GM19328 (cell line): ENCODE measurements at regions not wholly inside any gene's neighbourhood (a gene's known extent, or its start where the extent isn't known, plus 50 kb on each side); places are given as distances from the start of the nearest gene placed in this dataset.
"Not testable (repeated sequence)": the region's sequence is repeated elsewhere in the genome, so short reads cannot be mapped to it uniquely, and the experiment has no call there.

ENCODE experiments used
- ATAC-seq: cut with Tn5 transposase; IDR thresholded peaks from one replicate; pipeline ENCODE4 v1.9.1; 2021; ENCODE audit warnings: mild to moderate bottlenecking, moderate library complexity; ENCODE audit not compliant: unreplicated experiment

- ATAC-seq, result no peak
Measured at GRCh38 chr6:135555550-135555949, 58.0 kb upstream of the AHI1 start.

- ATAC-seq, result no peak
Measured at GRCh38 chr6:135557582-135557981, 60.0 kb upstream of the AHI1 start.

- not testable (repeated sequence) for ATAC-seq
Measured at GRCh38 chr6:135565605-135566004, 68.1 kb upstream of the AHI1 start.

GRCh38 chr6:135566311-135567068, 69.0 kb upstream of the AHI1 start:
- ATAC-seq, result no peak

- no peak for ATAC-seq
Measured at GRCh38 chr6:135567375-135568083, 70.0 kb upstream of the AHI1 start.

- no peak for ATAC-seq
Measured at GRCh38 chr6:135568379-135568778, 70.8 kb upstream of the AHI1 start.

GRCh38 chr6:135572051-135572450, 74.5 kb upstream of the AHI1 start:
- ATAC-seq, result no peak

GRCh38 chr6:135575629-135576028, 78.1 kb upstream of the AHI1 start:
- no peak for ATAC-seq

- no peak for ATAC-seq
Measured at GRCh38 chr6:135576055-135576454, 78.5 kb upstream of the AHI1 start.

- ATAC-seq, result peak; percentile 89
Measured at GRCh38 chr6:135577059-135577538, 79.6 kb upstream of the AHI1 start.

- no peak for ATAC-seq
Measured at GRCh38 chr6:135578976-135579375, 81.4 kb upstream of the AHI1 start.

GRCh38 chr6:135581211-135581610, 83.7 kb upstream of the AHI1 start:
- ATAC-seq, result no peak

GRCh38 chr6:135583256-135583761, 85.8 kb upstream of the AHI1 start:
- ATAC-seq, result no peak

- ATAC-seq, result no peak
Measured at GRCh38 chr6:135586388-135586787, 88.8 kb upstream of the AHI1 start.

GRCh38 chr6:135586844-135587243, 89.3 kb upstream of the AHI1 start:
- no peak for ATAC-seq

- no peak for ATAC-seq
Measured at GRCh38 chr6:135592276-135592675, 94.7 kb upstream of the AHI1 start.

GRCh38 chr6:135594000-135594399, 96.5 kb upstream of the AHI1 start:
- no peak for ATAC-seq

GRCh38 chr6:135600086-135600702, 102.7 kb upstream of the AHI1 start:
- no peak for ATAC-seq

- no peak for ATAC-seq
Measured at GRCh38 chr6:135600931-135601330, 103.4 kb upstream of the AHI1 start.

GRCh38 chr6:135601857-135602256, 104.3 kb upstream of the AHI1 start:
- ATAC-seq, result no peak

GRCh38 chr6:135603249-135603648, 105.7 kb upstream of the AHI1 start:
- ATAC-seq, result no peak
